GM21360 (cell line): ENCODE measurements at regions not wholly inside any gene's neighbourhood (a gene's known extent, or its start where the extent isn't known, plus 50 kb on each side); places are given as distances from the start of the nearest gene placed in this dataset.
"Not testable (repeated sequence)": the region's sequence is repeated elsewhere in the genome, so short reads cannot be mapped to it uniquely, and the experiment has no call there.

ENCODE experiments used
- ATAC-seq: cut with Tn5 transposase; IDR thresholded peaks from one replicate; pipeline ENCODE4 v1.9.1; 2021; ENCODE audit warnings: mild to moderate bottlenecking, moderate library complexity; ENCODE audit not compliant: unreplicated experiment

- ATAC-seq: no peak
Observed at GRCh38 chr11:29260939-29261705, 755.7 kb downstream of the KCNA4 start.

- no peak for ATAC-seq
Observed at GRCh38 chr11:29258411-29258810, 758.4 kb downstream of the KCNA4 start.

- ATAC-seq: no peak
Observed at GRCh38 chr11:29256580-29256979, 760.2 kb downstream of the KCNA4 start.

- no peak for ATAC-seq
Observed at GRCh38 chr11:29255401-29255800, 761.4 kb downstream of the KCNA4 start.

- peak; percentile 88 for ATAC-seq
Observed at GRCh38 chr11:29251738-29252137, 765.1 kb downstream of the KCNA4 start.

- ATAC-seq: no peak
Observed at GRCh38 chr11:29249713-29250112, 767.1 kb downstream of the KCNA4 start.

GRCh38 chr11:29244355-29244754, 772.5 kb downstream of the KCNA4 start:
- no peak for ATAC-seq

GRCh38 chr11:29243616-29244015, 773.2 kb downstream of the KCNA4 start:
- ATAC-seq: no peak

- no peak for ATAC-seq
Observed at GRCh38 chr11:29231991-29232390, 784.8 kb downstream of the KCNA4 start.

- ATAC-seq: no peak
Observed at GRCh38 chr11:29231586-29231985, 785.2 kb downstream of the KCNA4 start.

- no peak for ATAC-seq
Observed at GRCh38 chr11:29227811-29228210, 789.0 kb downstream of the KCNA4 start.

- no peak for ATAC-seq
Observed at GRCh38 chr11:29224739-29225384, 792.0 kb downstream of the KCNA4 start.

GRCh38 chr11:29219531-29219930, 797.3 kb downstream of the KCNA4 start:
- ATAC-seq: not testable (repeated sequence)

- no peak for ATAC-seq
Observed at GRCh38 chr11:29217901-29218300, 798.9 kb downstream of the KCNA4 start.

- no peak for ATAC-seq
Observed at GRCh38 chr11:29214833-29215232, 802.0 kb downstream of the KCNA4 start.

- no peak for ATAC-seq
Observed at GRCh38 chr11:29211202-29211601, 805.6 kb downstream of the KCNA4 start.

- ATAC-seq: no peak
Observed at GRCh38 chr11:29210426-29210825, 806.4 kb downstream of the KCNA4 start.

GRCh38 chr11:29208117-29208516, 808.7 kb downstream of the KCNA4 start:
- ATAC-seq: no peak

- ATAC-seq: no peak
Observed at GRCh38 chr11:29200791-29201562, 815.9 kb downstream of the KCNA4 start.

- no peak for ATAC-seq
Observed at GRCh38 chr11:29190313-29190712, 826.5 kb downstream of the KCNA4 start.

GRCh38 chr11:29187215-29187614, 829.6 kb downstream of the KCNA4 start:
- ATAC-seq: no peak
